Activated CD4-positive, alpha-beta memory T cell treated with anti-CD3 and anti-CD28 coated beads, Interleukin-2, amount 10 ng/mL, durations not matched to agents 7 days and 5 days (primary cell): ENCODE measurements at regions not wholly inside any gene's neighbourhood (a gene's known extent, or its start where the extent isn't known, plus 50 kb on each side); places are given as distances from the start of the nearest gene placed in this dataset.

ENCODE experiments used
- CTCF ChIA-PET: fragments of 350-600 bp; sonication (Branson Sonifier 250); formaldehyde crosslinking; loops from one replicate; lab custom pipeline; 2021; ENCODE audit warnings: antibody characterized with exemption, inconsistent platforms; lab: Charles Lee
- POLR2A ChIA-PET: fragments of 350-600 bp; sonication (Branson Sonifier 250); formaldehyde crosslinking; loops from one replicate; lab custom pipeline; 2021; ENCODE audit warnings: antibody characterized with exemption; lab: Charles Lee
- DNase-seq: peaks from one replicate; pipeline ENCODE4 v3.0.0-alpha.2; 2020
- H3K27ac Mint-ChIP-seq: one replicate; pipeline ENCODE4 v1.8.0; 2021; ENCODE audit warnings: mild to moderate bottlenecking, mixed read lengths
- H3K27me3 Mint-ChIP-seq: one replicate; pipeline ENCODE4 v1.8.0; 2021; ENCODE audit warnings: mixed read lengths
- H3K36me3 Mint-ChIP-seq: one replicate; pipeline ENCODE4 v1.8.0; 2021; ENCODE audit warnings: low read depth, mixed read lengths
- H3K4me1 Mint-ChIP-seq: one replicate; pipeline ENCODE4 v1.8.0; 2021; ENCODE audit warnings: mixed read lengths
- H3K4me3 Mint-ChIP-seq: one replicate; pipeline ENCODE4 v1.8.0; 2021; ENCODE audit warnings: mild to moderate bottlenecking, mixed read lengths
- H3K9me3 Mint-ChIP-seq: one replicate; pipeline ENCODE4 v1.8.0; 2021; ENCODE audit warnings: mixed read lengths

DNA sequence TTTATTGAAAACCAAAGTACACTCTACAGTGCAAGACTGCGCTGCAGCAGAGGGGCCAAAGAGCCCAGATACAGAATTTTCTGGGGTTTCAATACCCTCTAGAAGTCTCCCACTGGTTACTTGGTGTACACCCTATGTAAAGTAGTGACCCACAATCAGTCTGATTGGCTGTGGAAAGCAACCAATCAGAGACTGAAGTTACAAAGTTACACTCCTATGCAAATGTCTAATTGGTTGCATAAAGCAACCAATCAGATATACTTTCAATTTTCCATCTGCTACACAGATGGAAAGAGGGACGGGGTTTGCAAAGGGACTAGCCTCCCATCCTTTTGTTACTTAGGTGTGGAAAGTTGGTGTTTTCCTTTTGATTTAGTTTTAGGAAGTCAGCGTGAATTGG lies 198.9 kb upstream of the SH3BP4 start:
- no peak overlapping the region for H3K4me3 Mint-ChIP-seq
- DNase-seq, result no peak
- H3K4me1 Mint-ChIP-seq, result no peaks in the 10 kb centered on the region
- CTCF ChIA-PET, result no interaction called here
- no peak overlapping the region for H3K27ac Mint-ChIP-seq
- no peaks in the 10 kb centered on the region for H3K9me3 Mint-ChIP-seq
- H3K27me3 Mint-ChIP-seq, result peaks cover 2% of the 10 kb centered on the region
- POLR2A ChIA-PET, result no interaction called here
- H3K36me3 Mint-ChIP-seq, result no peaks in the 10 kb centered on the region

DNA sequence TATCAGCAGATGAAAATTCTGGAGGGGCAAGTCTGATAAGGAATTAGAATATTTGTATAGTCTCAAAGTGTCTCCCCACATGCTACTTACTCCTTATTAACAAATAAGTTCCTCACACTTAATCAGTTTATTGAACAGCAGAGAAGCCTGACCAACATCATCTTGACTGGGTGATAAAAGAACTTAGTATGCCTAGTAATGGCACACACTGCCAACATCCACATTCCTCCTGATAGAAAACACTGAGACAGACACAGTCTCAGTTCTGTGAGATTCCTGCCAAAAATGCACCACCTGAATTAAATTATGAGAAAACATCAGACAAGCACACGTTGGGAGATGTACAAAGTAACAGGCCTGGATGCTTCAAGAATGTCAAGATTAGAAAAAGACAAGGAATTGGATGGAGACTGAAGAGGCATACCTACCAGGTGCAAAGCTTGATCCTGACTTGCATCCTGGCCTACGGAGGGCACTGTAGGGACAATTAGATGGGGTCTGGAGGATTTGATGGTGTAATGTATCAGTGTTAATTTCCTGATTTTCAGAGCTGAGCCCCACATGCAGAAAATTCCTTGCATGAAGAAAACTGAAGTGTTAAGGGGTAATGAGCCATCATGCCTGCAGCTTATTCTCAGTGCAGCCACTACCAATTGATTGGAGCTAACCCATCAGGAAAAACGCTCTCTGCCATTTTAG lies 200.4 kb upstream of the SH3BP4 start:
- CTCF ChIA-PET, result no interaction called here
- Mint-ChIP-seq H3K27me3 (peaks cover 9% of the 10 kb centered on the region), H3K4me3 (no peak overlapping the region), H3K27ac (no peak overlapping the region), H3K4me1 (no peaks in the 10 kb centered on the region), H3K9me3 (no peaks in the 10 kb centered on the region), H3K36me3 (no peaks in the 10 kb centered on the region)
- POLR2A ChIA-PET, result no interaction called here
- no peak for DNase-seq

DNA sequence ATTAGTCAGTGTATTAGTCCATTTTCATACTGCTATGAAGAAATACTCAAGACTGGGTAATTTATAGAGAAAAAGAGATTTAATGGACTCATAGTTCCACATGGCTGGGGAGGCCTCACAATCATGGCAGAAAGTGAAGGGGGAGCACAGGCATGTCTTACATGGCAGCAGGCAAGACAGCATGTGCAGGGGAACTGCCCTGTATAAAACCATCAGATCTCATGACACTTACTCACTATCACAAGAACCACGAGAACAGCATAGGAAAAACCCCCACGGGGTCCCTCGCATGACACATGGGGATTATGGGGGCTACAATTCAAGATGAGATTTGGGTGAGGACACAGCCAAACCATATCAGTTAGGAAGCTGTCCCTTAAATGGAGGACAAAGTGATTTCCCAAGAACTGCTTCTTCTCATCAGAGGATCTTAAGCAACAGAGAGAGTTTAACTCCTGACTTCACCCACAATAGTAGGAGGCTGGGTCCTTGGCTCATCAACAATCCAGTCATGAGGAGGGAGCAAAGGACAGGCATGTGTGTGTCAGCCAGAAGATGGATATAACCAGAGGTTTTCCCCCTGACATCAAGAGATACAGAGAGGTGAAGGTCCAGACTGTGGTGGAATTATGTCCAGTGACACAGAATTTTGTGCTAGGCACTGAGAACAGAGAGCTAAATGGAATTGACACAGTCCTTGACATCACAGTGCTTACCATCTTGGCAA lies 203.8 kb upstream of the SH3BP4 start:
- POLR2A ChIA-PET, result no interaction called here

DNA sequence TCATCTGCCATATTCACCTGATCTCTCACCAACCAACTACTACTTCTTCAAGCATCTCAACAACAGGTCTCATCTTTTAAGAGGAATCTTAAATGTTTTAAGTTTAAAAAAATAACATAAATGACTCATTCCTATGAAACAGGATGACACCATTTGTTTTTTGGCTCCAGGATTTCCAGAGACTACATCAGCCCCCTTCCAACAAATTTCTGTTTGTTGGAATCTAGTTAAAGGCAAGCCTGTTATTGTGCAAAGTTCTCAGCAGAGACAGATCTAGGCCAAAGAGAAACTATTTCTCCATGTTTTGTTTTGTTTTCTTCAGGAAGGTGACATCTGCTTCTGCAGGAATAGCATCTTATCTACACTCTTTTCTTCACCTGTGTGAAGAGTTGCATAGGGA lies 204.8 kb upstream of the SH3BP4 start:
- CTCF ChIA-PET, result no interaction called here

More for the DNA sequence above, 203.8 kb upstream of the SH3BP4 start:
- H3K4me3 Mint-ChIP-seq, result no peak overlapping the region
- CTCF ChIA-PET, result no interaction called here
- H3K36me3 Mint-ChIP-seq, result no peaks in the 10 kb centered on the region
- DNase-seq, result no peak
- no peaks in the 10 kb centered on the region for H3K4me1 Mint-ChIP-seq
- H3K9me3 Mint-ChIP-seq, result no peaks in the 10 kb centered on the region
- H3K27me3 Mint-ChIP-seq, result peaks cover 14% of the 10 kb centered on the region
- H3K27ac Mint-ChIP-seq, result no peak overlapping the region

DNA sequence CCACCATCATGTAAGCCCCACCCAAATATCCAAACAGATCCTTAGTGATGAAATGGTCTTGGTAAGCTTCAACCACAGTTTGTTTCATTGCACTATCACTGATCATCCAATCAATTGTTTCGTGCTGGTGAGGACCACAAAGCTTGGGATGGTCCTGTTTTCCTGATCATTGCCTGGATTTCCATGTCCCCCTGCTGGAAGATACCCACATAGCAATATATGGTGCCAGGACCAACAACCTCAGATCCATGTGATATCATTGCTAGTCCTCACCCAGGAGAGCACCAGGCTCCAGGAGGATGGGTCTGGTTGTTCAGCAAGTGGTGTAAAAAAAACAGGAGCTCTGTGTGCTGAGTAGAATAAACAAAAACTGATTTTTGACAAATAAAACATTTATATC lies 206.5 kb upstream of the SH3BP4 start:
- no peak for DNase-seq
- no peaks in the 10 kb centered on the region for H3K36me3 Mint-ChIP-seq
- ChIA-PET CTCF (no interaction called here), POLR2A (no interaction called here)
- no peak overlapping the region for H3K27ac Mint-ChIP-seq
- no peak overlapping the region for H3K4me3 Mint-ChIP-seq
- no peaks in the 10 kb centered on the region for H3K9me3 Mint-ChIP-seq
- no peaks in the 10 kb centered on the region for H3K4me1 Mint-ChIP-seq
- H3K27me3 Mint-ChIP-seq, result peaks cover 20% of the 10 kb centered on the region

More for the DNA sequence above, 204.8 kb upstream of the SH3BP4 start:
- POLR2A ChIA-PET, result no interaction called here
- no peaks in the 10 kb centered on the region for H3K4me1 Mint-ChIP-seq
- H3K9me3 Mint-ChIP-seq, result no peaks in the 10 kb centered on the region
- H3K36me3 Mint-ChIP-seq, result no peaks in the 10 kb centered on the region
- H3K4me3 Mint-ChIP-seq, result no peak overlapping the region
- no peak overlapping the region for H3K27ac Mint-ChIP-seq
- peaks cover 16% of the 10 kb centered on the region for H3K27me3 Mint-ChIP-seq
- no peak for DNase-seq

DNA sequence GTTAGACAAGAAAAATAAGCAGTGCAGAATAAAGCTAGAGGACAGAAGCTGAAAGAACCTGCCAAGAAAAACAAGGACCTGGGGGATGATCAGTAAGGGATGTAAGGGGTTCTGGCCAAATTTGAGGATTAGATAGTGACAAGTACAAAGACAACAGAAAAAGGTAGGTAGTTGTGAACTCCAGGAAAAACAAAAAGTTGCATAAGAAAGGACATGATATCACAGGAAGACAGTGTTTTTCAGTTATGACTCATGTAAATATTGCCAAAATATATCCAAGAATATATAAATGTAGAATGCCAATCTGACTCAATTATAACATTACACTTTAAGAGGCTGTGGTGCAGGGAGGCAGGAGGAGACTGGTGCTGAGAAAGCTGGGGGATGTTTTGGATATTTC lies 209.8 kb upstream of the SH3BP4 start:
- Mint-ChIP-seq H3K4me3 (no peak overlapping the region), H3K27me3 (peaks cover 13% of the 10 kb centered on the region), H3K4me1 (no peaks in the 10 kb centered on the region), H3K9me3 (no peaks in the 10 kb centered on the region), H3K36me3 (no peaks in the 10 kb centered on the region), H3K27ac (no peak overlapping the region)
- POLR2A ChIA-PET, result no interaction called here
- DNase-seq, result no peak
- CTCF ChIA-PET, result no interaction called here

DNA sequence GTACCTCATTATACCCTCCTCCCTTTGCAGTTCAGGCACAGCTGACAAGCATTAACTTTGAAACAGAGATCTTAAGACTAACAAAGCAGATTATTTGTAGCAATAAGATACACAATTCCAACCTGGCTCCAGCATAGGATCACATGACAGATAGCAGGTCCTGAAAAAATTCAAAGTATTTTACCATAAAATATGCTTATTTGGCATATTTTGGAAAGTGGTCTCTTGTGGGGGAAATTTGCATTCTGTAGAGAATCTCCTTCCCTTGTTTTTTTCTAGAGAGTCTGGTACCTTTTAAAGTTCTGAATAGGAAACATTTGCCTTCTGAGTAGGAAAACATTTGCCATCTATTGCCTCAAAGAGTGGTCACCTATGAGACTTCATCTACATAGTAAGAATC lies 212.8 kb upstream of the SH3BP4 start:
- ChIA-PET CTCF (no interaction called here), POLR2A (no interaction called here)

DNA sequence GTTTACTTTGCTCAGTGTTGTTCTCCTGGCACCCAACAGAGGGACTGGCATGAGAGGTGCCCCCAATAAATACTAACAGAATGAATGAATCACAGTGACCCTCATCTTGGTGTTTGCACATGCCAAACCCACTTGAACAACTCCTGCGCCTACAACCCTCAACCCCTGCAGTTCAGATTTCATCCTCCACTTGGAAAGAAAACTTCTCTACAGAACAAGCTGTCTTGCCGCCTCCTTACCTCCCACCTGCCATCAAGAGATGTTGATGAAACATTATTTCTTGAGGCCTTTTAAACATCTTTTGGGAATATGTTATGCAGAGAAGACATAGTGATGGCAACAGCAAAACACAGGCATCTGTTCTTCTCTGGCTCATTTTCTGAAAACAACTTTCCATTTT lies 216.0 kb upstream of the SH3BP4 start:
- DNase-seq, result no peak
- Mint-ChIP-seq H3K27me3 (peaks cover 3% of the 10 kb centered on the region), H3K9me3 (peaks cover 4% of the 10 kb centered on the region), H3K4me1 (no peaks in the 10 kb centered on the region), H3K4me3 (no peak overlapping the region), H3K36me3 (no peaks in the 10 kb centered on the region), H3K27ac (no peak overlapping the region)
- ChIA-PET POLR2A (no interaction called here), CTCF (no interaction called here)

More for the DNA sequence above, 212.8 kb upstream of the SH3BP4 start:
- H3K36me3 Mint-ChIP-seq, result no peaks in the 10 kb centered on the region
- no peaks in the 10 kb centered on the region for H3K4me1 Mint-ChIP-seq
- no peak overlapping the region for H3K27ac Mint-ChIP-seq
- peaks cover 9% of the 10 kb centered on the region for H3K27me3 Mint-ChIP-seq
- no peak overlapping the region for H3K4me3 Mint-ChIP-seq
- peaks cover 4% of the 10 kb centered on the region for H3K9me3 Mint-ChIP-seq
- no peak for DNase-seq

DNA sequence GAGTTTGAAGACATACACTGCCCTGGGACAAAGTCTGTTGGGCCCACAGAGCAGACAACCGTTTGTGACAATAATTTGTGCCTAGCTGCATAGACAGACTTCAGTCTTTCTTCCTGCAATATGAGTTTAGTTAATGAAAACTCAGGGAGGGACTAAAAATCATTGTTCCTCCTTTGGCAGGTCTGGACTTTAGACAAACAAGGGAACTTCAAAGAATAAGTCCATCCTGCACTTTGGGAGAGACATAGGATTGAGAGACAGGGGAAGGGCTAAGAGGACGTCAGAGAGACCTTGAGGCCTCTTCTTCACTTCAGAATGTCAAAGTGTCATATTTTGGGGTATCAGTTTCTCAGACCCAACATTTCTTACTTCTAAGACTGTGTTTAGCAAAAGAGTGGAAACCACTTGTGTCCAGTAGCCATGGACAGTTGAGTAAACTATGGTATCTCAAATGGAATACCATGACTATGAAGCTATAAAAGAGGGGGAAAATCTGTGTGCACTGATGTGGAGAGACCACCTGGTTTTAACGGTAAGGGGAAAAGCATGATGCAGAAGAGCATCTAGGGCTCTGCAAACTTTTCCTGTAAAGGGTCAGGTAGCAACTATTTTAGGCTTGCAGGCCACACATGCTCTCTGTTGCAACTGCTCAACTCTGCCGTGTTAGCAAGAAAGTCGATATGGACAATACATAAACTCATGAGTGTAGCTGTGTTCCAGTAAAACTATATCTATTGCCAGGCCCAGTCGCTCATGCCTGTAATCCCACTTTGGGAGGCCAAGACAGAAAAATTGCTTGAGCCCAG lies 217.8 kb upstream of the SH3BP4 start:
- peaks cover 3% of the 10 kb centered on the region for H3K27me3 Mint-ChIP-seq
- H3K27ac Mint-ChIP-seq, result no peak overlapping the region
- ChIA-PET CTCF (no interaction called here), POLR2A (no interaction called here)
- H3K4me3 Mint-ChIP-seq, result no peak overlapping the region
- H3K4me1 Mint-ChIP-seq, result no peaks in the 10 kb centered on the region
- no peak for DNase-seq
- H3K9me3 Mint-ChIP-seq, result peaks cover 4% of the 10 kb centered on the region
- no peaks in the 10 kb centered on the region for H3K36me3 Mint-ChIP-seq

DNA sequence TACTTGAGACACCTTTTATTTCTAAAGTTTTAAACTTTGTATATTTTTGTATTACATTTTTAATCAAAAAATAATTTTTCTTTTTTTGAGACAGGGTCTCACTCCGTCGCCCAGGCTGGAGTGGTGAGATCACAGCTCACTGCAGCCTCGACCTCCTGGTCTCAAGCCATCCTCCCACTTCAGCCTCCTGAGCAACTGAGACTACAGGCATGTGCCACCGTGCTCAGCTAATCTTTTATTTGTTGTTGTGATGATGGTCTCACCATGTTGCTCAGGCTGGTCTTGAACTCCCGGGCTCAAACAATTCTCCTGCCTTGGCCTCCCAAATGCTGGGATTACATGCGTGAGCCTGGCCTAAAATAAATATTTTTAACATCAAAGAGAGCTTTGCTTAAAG lies 218.7 kb upstream of the SH3BP4 start:
- Mint-ChIP-seq H3K27me3 (peaks cover 3% of the 10 kb centered on the region), H3K36me3 (no peaks in the 10 kb centered on the region), H3K9me3 (peaks cover 4% of the 10 kb centered on the region), H3K4me3 (no peak overlapping the region), H3K4me1 (no peaks in the 10 kb centered on the region), H3K27ac (no peak overlapping the region)
- POLR2A ChIA-PET, result no interaction called here
- CTCF ChIA-PET, result no interaction called here
- no peak for DNase-seq

DNA sequence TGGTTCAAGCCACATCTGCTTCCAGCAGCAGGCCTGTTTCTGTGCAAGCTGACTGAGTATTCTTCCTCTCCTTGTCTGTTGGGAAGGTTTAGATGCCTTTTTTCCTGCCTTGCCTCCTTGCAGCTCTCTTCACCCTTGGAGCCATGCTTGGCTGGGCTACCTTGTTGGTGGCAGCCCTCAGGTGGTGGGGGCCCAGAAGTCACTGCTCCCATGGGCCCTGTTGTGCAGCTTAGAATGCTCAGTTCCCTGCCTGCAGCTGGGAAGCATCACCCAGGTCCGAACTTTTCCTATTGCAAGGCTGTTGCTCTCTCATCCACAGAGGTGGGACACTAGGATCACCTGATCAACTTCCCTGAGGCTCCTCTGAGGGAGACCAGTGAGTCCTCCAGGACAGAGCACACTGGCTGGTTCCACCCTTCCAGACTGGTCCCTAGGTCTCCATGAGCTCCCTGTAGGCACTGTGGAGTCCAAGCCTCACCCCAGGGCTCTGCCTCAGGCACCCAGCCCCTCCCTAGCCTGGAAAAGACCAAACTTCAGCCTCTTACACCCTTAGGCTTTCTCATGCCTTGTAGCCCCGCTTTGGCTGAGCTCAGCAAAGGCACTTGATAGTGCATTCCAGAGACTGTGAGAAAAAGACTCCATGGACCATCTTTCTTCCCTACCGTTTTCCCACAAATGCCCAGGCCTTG lies 219.3 kb upstream of the SH3BP4 start:
- ChIA-PET POLR2A (no interaction called here), CTCF (no interaction called here)
- Mint-ChIP-seq H3K36me3 (no peaks in the 10 kb centered on the region), H3K27me3 (peaks cover 3% of the 10 kb centered on the region), H3K4me3 (no peak overlapping the region), H3K27ac (no peak overlapping the region), H3K4me1 (no peaks in the 10 kb centered on the region), H3K9me3 (peaks cover 4% of the 10 kb centered on the region)
- DNase-seq, result no peak

DNA sequence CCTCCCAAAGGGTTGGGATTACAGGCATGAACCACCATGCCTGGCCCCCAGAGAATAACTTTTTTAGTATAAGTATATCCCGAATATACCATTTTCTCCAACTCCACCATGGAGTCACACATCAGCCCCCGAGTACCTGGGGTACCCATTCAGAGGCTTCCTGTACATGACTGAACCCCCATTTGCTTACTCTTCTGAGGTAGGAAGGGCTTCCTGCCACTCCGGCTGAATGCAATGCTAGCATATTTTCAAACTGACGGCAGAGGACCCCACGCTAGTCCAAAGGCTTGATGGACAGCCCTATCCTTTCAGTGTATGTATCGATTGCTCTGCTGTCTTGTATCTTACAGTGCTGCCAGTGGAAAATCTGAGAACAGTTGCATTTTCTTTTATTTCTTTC lies 220.6 kb upstream of the SH3BP4 start:
- H3K27ac Mint-ChIP-seq, result no peak overlapping the region
- ChIA-PET CTCF (no interaction called here), POLR2A (no interaction called here)
- H3K4me1 Mint-ChIP-seq, result no peaks in the 10 kb centered on the region
- H3K4me3 Mint-ChIP-seq, result no peak overlapping the region
- peaks cover 4% of the 10 kb centered on the region for H3K9me3 Mint-ChIP-seq
- no peak for DNase-seq
- no peaks in the 10 kb centered on the region for H3K36me3 Mint-ChIP-seq
- H3K27me3 Mint-ChIP-seq, result peaks cover 6% of the 10 kb centered on the region

DNA sequence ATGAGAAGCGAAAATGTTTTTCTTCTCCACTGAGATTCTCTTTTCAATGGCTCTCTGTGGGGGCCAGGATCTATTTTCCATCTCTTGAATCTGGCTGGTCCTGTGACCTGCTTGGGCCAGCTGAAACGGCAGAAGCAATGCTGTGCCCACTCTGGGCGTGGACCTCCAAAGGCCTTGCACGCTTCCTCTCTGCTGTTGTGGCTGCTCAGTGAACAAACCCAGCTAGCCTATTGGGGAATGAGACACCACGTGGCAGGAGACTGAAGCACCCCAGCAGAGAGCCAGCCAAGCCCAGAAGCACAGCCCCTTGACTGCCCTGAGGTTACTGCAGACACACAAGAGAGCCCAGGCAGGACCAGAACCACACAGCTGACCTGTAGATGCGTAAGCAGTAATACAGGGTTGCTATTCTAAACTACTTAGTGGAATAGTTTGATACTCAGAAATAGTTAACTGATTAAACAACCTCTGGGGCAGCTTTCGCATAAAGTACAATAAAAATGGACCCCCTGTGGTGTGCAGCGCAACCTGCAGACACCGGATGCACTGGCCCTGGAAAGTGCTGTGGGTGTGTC lies 221.7 kb upstream of the SH3BP4 start:
- Mint-ChIP-seq H3K9me3 (peaks cover 3% of the 10 kb centered on the region), H3K36me3 (no peaks in the 10 kb centered on the region), H3K27ac (no peak overlapping the region), H3K27me3 (peaks cover 8% of the 10 kb centered on the region), H3K4me3 (no peak overlapping the region), H3K4me1 (no peaks in the 10 kb centered on the region)
- POLR2A ChIA-PET, result no interaction called here
- CTCF ChIA-PET, result no interaction called here
- DNase-seq, result no peak
